Right renal cortex interstitium (tissue), 3 donors: ENCODE measurements at regions not wholly inside any gene's neighbourhood (a gene's known extent, or its start where the extent isn't known, plus 50 kb on each side); places are given as distances from the start of the nearest gene placed in this dataset.
"Not testable (repeated sequence)": the region's sequence is repeated elsewhere in the genome, so short reads cannot be mapped to it uniquely, and the experiment has no call there.

Experiments used
- DNase-seq, 3 donors: peaks; one replicate each; pipeline ENCODE4 v3.0.0-alpha.2; 2013; ENCODE audit warnings: low read depth in 3 of 3, low spot score in 2 of 3

DNA sequence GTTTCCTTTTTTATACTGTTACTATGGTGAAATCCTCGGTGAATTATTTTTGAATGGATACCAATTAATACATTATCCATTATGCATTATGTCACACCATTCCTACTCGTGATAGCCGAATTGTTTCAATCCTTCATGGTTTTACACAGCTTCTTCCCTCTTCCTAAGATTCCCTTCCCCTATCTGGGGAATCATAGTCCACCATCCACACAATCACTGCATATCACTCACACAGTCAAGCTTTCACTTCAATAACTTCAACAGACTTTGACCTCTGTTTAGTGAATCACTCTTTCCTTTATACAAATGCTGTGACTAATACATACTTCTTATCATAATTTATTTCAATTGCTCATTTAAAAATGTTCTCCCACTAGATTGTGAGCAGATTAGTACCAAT lies 1108.1 kb upstream of the LRRTM1 start:
- no peak for DNase-seq

- no peak for DNase-seq
These were observed 1099.0 kb upstream of the LRRTM1 start for GRCh38 chr2:81403508-81403907.

- no peak for DNase-seq
These were observed 1092.0 kb upstream of the LRRTM1 start for GRCh38 chr2:81396417-81397019.

GRCh38 chr2:81395746-81396145 lies 1091.2 kb upstream of the LRRTM1 start:
- DNase-seq, result no peak

- no peak for DNase-seq
These were observed 1084.7 kb upstream of the LRRTM1 start for GRCh38 chr2:81389203-81389602.

DNA sequence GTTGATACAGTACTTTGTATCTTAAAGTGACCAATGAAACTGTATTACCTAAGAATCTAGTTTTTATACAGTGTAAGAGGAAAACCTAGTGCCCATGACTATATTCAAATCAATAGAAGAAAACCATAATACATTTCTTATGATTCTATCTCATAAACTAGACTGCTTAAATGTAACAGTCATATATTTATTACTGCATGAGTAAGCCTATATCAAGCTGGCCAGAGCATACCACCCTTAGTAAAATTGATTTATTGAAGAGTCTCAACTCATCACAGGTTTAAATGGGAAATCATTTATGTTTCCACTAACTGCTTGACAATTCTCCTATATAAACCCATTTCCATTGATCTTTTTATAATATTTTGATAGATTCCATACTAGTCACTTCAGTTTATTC lies 1059.2 kb upstream of the LRRTM1 start:
- DNase-seq, result no peak

DNA sequence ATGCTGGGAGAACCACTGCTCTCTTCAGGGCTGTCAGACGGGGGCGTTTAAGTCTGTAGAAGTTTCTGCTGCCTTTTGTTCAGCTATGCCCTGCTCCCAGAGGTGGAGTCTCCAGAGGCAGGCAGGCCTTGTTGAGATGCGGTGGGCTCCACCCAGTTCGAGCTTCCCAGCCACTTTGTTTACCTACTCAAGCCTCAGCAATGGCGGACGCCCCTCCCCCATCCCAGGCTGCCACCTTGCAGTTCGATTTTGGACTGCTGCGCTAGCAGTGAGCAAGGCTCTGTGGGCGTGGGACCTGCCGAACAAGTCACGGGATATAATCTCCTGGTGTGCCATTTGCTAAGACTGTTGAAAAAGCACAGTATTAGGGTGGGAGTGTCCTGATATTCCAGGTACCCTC lies 1057.9 kb upstream of the LRRTM1 start:
- DNase-seq, result not testable (repeated sequence)

- no peak for DNase-seq
These were observed 1050.9 kb upstream of the LRRTM1 start for GRCh38 chr2:81355436-81355835.

DNA sequence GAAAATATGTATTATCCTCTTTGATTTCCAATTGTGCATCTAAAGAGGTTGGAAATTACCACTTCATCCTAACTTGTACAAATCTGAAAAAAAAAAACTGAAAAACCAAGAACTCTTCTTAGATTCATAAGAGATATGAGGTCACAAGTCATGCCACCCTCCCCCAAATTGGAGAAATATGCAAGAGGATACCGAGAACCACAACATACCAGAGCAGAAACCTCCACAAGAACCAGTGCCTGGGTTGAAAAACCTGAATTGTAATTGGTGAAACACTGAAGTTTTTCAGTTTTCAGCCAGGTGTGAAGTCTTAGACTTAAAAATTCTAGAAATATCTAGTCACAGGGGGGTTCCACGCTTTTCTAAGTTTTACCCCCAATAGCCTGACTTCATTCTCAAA lies 1029.5 kb upstream of the LRRTM1 start:
- DNase-seq, result no peak

- no peak for DNase-seq
These were observed 1024.4 kb upstream of the LRRTM1 start for GRCh38 chr2:81328968-81329367.

GRCh38 chr2:81327911-81328310 lies 1023.4 kb upstream of the LRRTM1 start:
- no peak for DNase-seq

GRCh38 chr2:81324046-81324445 lies 1019.5 kb upstream of the LRRTM1 start:
- no peak for DNase-seq

DNA sequence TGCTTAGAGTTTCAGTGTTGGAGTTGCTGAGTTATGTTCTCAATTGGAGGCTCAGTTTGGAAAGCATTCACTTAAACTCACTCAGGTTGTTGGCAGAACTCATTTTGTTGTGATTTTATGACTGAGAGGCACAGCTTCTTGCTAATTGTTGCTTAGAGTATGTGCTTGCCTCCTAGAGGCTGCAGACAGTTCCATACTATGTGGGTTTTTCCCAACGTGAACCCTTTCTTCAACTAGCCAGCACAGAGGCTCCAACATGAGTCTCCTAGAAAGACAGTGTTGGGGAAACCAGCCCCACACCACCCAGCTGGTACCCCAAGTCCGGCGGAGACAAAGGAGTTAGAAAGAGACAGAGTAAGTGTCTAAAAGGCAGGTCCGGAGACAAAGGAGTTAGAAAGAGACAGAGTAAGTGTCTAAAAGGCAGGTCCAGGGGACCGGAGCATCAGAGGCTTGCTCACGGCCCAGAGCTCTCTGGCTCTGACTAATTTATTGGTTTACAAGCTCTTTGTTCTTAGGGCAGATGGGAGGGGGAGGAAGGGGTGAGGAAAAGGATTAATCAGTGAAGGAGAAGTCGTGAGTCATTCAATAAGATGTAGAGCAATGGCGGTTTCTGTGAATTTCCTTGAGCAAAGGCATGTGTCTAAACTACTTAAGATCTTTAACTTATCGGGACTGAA lies 999.7 kb upstream of the LRRTM1 start:
- no peak for DNase-seq

- DNase-seq, result no peak
These were observed 998.8 kb upstream of the LRRTM1 start for GRCh38 chr2:81303321-81303720.

DNA sequence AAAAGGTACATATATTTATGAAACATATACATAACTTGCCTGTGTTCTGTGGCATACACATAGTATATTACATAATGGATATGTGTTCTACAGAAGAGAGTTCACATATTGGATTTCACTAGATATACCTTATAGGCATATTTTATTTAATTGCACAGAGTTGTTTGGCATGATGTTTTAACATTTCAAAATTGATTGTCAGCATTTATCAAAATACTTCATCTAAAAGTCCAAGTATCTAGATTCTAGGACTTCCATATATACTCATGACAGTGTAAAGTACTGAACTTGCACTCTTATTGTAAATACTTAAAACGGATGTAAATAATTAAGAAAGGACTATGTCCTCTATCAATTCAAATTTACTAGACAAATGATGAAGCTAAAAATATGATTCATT lies 995.3 kb upstream of the LRRTM1 start:
- DNase-seq, result no peak

GRCh38 chr2:81290846-81291245 lies 986.3 kb upstream of the LRRTM1 start:
- no peak for DNase-seq

DNA sequence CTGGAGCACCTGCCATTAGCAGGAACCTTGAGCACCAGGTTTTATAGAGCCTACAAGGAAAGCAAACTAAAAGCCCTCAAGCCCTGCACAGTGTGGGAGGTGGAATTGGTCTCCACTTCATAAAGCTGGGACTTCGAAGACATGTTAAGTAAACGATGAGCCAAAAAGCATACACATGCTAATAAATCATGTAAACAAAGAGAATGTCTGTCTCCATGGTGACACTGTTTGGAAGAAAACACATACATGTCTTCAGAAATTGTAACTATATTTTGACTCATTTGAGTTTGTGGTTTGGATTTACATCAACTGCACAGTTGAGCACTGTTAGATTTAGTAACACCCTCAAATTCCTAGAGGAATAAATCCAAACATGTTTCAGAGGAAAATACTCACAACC lies 978.5 kb upstream of the LRRTM1 start:
- no peak for DNase-seq

DNA sequence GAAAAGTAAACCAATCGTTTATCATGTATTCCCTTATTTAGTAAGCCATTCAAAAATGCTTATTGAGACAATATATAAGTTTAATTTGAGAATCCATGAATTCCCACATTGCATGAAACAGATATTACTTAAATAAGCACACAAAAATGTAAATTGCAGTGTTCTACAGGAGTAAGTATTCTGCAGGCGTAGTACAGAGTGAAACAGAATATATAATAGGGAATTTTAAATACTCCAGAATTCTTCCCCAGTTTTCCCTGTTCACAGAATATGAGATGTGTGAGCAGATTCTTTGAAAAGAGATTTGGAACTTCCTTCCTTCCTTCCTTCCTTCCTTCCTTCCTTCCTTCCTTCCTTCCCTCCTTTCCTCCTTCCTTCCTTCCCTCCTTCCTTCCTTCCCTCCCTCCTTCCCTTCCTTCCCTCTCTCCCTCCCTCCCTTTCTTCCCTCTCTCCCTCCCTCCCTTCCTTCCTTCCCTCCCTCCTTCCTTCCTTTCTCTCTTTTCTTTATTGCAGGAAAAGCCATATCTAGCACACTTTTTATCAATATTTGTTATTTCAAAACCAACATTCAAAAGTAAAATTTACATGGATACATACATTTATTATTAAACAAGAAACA lies 977.7 kb upstream of the LRRTM1 start:
- DNase-seq, result no peak

- no peak for DNase-seq
These were observed 972.0 kb upstream of the LRRTM1 start for GRCh38 chr2:81276595-81276994.

DNA sequence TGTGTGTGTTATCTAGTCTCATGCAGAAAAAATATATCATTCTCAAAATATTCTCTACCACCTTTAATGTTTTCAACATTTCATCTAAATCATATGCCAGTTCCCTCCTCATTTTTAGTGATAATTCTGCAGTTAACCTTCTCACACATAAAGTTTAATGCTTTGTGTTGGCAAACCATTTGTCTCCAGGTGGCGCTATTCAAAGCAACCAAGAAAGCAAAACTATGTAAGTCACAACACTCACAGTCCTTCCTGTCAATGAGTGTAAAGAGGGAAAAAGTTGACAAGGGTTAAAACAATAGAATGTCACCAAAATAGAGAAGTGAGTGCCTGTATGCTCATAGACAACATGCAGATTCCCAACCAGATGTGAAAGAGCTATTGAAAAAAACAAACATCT lies 961.6 kb upstream of the LRRTM1 start:
- peak in 1 of 3 donors; percentile 1 for DNase-seq

DNA sequence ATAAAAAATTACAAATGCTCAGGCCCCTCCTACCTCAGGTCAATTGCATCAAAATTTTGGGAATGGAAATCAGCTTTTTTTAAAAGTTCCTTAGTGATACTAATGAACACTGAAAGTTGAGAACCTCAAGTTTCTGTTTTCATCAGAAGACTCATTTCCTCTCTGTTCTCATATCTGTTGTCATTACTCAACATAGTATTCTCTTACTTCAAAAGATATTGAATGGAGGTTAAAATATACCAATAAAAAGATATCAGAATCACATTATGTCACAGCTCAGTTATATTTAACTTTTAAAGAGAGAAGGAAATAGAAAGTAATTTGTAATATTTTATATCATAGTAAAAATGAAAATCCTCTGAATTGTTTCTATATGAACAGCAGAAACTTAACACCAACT lies 959.4 kb upstream of the LRRTM1 start:
- DNase-seq, result no peak

DNA sequence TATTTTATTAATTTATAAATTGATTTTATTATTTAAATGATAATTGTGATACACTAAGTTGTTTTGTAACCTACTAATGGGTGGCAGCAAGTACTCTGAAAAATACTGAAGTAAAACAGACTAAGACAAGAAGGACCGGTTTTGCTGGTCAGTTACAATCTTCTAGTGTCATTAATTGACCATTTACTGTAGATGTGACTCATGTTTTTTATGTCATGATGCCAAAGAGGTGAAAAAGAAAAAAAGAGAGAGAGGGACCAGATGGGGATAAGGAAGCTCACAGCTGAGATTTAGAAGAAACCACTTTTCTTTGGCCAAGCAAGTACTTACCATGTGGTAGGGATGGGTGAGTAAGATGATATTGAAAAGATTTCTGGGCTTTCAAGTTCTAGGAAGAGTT lies 955.8 kb upstream of the LRRTM1 start:
- DNase-seq, result no peak
